DOHH2 (cell line): ENCODE measurements at regions not wholly inside any gene's neighbourhood (a gene's known extent, or its start where the extent isn't known, plus 50 kb on each side); places are given as distances from the start of the nearest gene placed in this dataset.

Experiments
- H3F3A ChIP-seq: fragments of 200-600 bp; sonication (generic), shearing (Covaris generic); 2 replicates; pipeline ENCODE4 v1.6.0; 2016; ENCODE audit warnings: antibody characterized with exemption, mild to moderate bottlenecking; ENCODE audit not compliant: control insufficient read depth, insufficient read depth
- H3K27ac ChIP-seq: fragments of 200-600 bp; sonication (generic); 2 replicates; pipeline ENCODE4 v1.5.1; 2014; ENCODE audit warnings: low read depth, mild to moderate bottlenecking, low read length, moderate library complexity
- H3K27me3 ChIP-seq: fragments of 200-600 bp; sonication (generic); 2 replicates; pipeline ENCODE4 v1.6.1; 2014; ENCODE audit warnings: mild to moderate bottlenecking, low read length, mixed read lengths; ENCODE audit not compliant: control insufficient read depth
- H3K36me3 ChIP-seq: fragments of 200-600 bp; sonication (generic); 2 replicates; pipeline ENCODE4 v1.6.1; 2014; ENCODE audit warnings: mild to moderate bottlenecking, low read length, moderate library complexity, mixed read lengths; ENCODE audit not compliant: control insufficient read depth
- H3K4me1 ChIP-seq: fragments of 200-600 bp; sonication (generic); 2 replicates; pipeline ENCODE4 v1.6.1; 2014; ENCODE audit warnings: mild to moderate bottlenecking, low read length, mixed read lengths; ENCODE audit not compliant: control insufficient read depth
- H3K4me2 ChIP-seq: fragments of 200-600 bp; sonication (generic); 2 replicates; pipeline ENCODE4 v1.6.0; 2014; ENCODE audit warnings: mild to moderate bottlenecking, low read length, moderate library complexity
- H3K4me3 ChIP-seq: fragments of 200-600 bp; sonication (generic); 2 replicates; pipeline ENCODE4 v1.5.1; 2014; ENCODE audit warnings: mild to moderate bottlenecking, low read length, mixed read lengths
- H3K79me2 ChIP-seq: fragments of 200-600 bp; sonication (generic); 2 replicates; pipeline ENCODE4 v1.6.1; 2014; ENCODE audit warnings: mild to moderate bottlenecking, low read length, mixed read lengths; ENCODE audit not compliant: control insufficient read depth
- H3K9me2 ChIP-seq: fragments of 200-600 bp; sonication (generic); replicated peaks from 2 replicates; pipeline ENCODE4 v1.6.1; 2014; ENCODE audit warnings: mild to moderate bottlenecking, low read length, mixed read lengths; ENCODE audit not compliant: control insufficient read depth
- H3K9me3 ChIP-seq: fragments of 200-600 bp; sonication (generic); 2 replicates; pipeline ENCODE4 v1.6.1; 2014; ENCODE audit warnings: antibody characterized with exemption, low read length, mixed read lengths; ENCODE audit not compliant: control insufficient read depth, insufficient read depth
- H4K20me1 ChIP-seq: fragments of 200-600 bp; sonication (generic); 2 replicates; pipeline ENCODE4 v1.6.0; 2014; ENCODE audit warnings: low read depth, mild to moderate bottlenecking, antibody characterized with exemption, low read length, moderate library complexity; ENCODE audit not compliant: control insufficient read depth, insufficient read depth
- CTCF ChIP-seq: fragments of 200-600 bp; sonication (generic); IDR thresholded peaks from one replicate; pipeline ENCODE4 v1.5.1; 2014; ENCODE audit warnings: antibody characterized with exemption, mild to moderate bottlenecking, low read depth, low read length; ENCODE audit not compliant: poor library complexity, severe bottlenecking
- EZH2phosphoT487 ChIP-seq: fragments of 200-600 bp; sonication (generic); IDR thresholded peaks from 2 replicates; pipeline ENCODE4 v1.6.1; 2017; ENCODE audit warnings: borderline replicate concordance, mild to moderate bottlenecking, antibody characterized with exemption, low read length, moderate library complexity, mixed read lengths

- H3K4me3 ChIP-seq: no peak overlapping the region
- no peak overlapping the region for H3K27ac ChIP-seq
- H3K9me3 ChIP-seq: no peaks in the 10 kb centered on the region
- no peaks in the 10 kb centered on the region for H3K36me3 ChIP-seq
- no peaks in the 10 kb centered on the region for H3F3A ChIP-seq
- no peak for TF ChIP-seq CTCF
- TF ChIP-seq EZH2phosphoT487: no peak
- H3K9me2 ChIP-seq: no peaks in the 10 kb centered on the region
- peaks cover 4% of the 10 kb centered on the region for H3K4me1 ChIP-seq
- H3K27me3 ChIP-seq: no peaks in the 10 kb centered on the region
- no peaks in the 10 kb centered on the region for H3K79me2 ChIP-seq
- no peak overlapping the region for H3K4me2 ChIP-seq
- no peaks in the 10 kb centered on the region for H4K20me1 ChIP-seq
Observed at GRCh38 chr11:26073646-26074045, 258.3 kb upstream of the ANO3 start.

- Histone ChIP-seq H3K9me3 (no peaks in the 10 kb centered on the region), H3K9me2 (no peaks in the 10 kb centered on the region), H3K36me3 (no peaks in the 10 kb centered on the region), H3K27ac (no peak overlapping the region), H3K79me2 (no peaks in the 10 kb centered on the region), H4K20me1 (no peaks in the 10 kb centered on the region), H3K27me3 (no peaks in the 10 kb centered on the region), H3F3A (no peaks in the 10 kb centered on the region), H3K4me1 (peaks cover 11% of the 10 kb centered on the region), H3K4me3 (no peak overlapping the region), H3K4me2 (no peak overlapping the region)
- no peak for TF ChIP-seq CTCF
- TF ChIP-seq EZH2phosphoT487: no peak
Observed at GRCh38 chr11:26076233-26076990, 255.5 kb upstream of the ANO3 start.

- H4K20me1 ChIP-seq: no peaks in the 10 kb centered on the region
- no peaks in the 10 kb centered on the region for H3K36me3 ChIP-seq
- H3K27me3 ChIP-seq: no peaks in the 10 kb centered on the region
- H3K4me1 ChIP-seq: peaks cover 11% of the 10 kb centered on the region
- H3F3A ChIP-seq: no peaks in the 10 kb centered on the region
- no peaks in the 10 kb centered on the region for H3K9me3 ChIP-seq
- no peak overlapping the region for H3K27ac ChIP-seq
- H3K9me2 ChIP-seq: no peaks in the 10 kb centered on the region
- no peak overlapping the region for H3K4me3 ChIP-seq
- H3K79me2 ChIP-seq: no peaks in the 10 kb centered on the region
- peak overlapping the region; percentile 2 for H3K4me2 ChIP-seq
- TF ChIP-seq EZH2phosphoT487 (no peak), CTCF (no peak)
Observed at GRCh38 chr11:26078231-26078821, 253.6 kb upstream of the ANO3 start.
